ENCODE measurements at regions not wholly inside any gene's neighbourhood (a gene's known extent, or its start where the extent isn't known, plus 50 kb on each side); places are given as distances from the start of the nearest gene placed in this dataset.
A peak's percentile ranks its signal among the peaks of the same experiment; 100 is the strongest.
"Not testable (repeated sequence)": the region's sequence is repeated elsewhere in the genome, so short reads cannot be mapped to it uniquely, and the experiment has no call there.

DNA sequence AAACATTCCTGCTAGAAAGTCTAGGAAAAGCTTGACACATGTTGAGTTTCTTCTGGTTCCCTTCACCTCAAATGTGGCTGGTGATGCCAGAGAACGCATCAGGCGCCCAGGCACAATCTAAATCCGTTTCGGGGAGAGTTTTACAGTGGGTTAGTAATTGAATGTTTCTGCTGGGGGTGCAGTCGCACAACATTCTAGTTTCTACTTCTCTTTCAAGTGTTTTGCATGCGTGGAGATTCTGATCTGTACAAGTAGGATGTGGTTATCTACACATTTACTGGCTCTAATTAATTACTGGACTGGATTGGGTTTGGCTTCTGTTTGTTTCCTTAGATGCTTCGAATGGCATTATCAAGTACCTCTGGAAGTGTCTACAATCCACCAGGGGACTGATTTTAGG, 173.8 kb downstream of the TMEM26 start:
- no peak overlapping the region for H3K27ac ChIP-seq
- DNase-seq (ENCODE audit: low read depth, low spot score): no peak

DNA sequence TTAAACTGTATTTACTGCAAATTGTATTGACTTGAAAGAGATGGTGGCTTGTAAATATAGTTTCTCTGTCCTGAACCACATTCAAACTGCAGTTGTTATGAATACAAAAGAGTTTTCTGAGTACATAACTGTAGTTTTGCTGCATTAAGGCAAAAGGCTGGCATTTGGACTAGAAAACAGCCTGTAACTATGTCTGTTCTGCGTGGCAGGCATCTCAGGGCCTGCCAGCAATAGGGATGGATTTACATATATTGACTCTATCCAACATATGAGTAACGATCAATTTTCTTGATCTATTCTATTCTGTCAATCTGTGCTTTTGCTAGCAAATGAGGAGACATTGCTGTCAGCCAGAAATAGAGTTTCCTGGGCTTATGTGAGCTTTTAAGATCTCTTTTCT, 174.6 kb downstream of the TMEM26 start:
- H3K27ac ChIP-seq: no peak overlapping the region
- no peak for DNase-seq (ENCODE audit: low read depth, low spot score)

DNA sequence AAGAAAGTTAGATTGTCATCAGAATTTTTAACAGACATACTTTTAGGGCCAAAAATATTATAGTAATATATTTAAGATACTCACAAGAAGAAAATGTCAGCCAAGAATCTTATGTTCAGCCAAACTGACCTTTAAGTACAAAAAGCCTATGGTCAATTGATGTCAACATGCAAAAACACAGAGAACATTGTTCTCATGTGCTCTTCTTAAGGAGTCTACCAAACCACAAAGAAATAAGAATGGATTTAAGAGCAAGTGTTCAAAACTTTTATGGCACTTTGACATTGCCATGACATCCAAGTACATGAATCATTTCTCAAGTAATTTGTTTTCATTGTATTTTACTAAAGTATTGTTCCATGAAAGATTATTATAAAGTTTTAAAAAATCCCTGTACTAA, 180.4 kb downstream of the TMEM26 start:
- DNase-seq (ENCODE audit: low read depth, low spot score): no peak
- no peak overlapping the region for H3K27ac ChIP-seq

DNA sequence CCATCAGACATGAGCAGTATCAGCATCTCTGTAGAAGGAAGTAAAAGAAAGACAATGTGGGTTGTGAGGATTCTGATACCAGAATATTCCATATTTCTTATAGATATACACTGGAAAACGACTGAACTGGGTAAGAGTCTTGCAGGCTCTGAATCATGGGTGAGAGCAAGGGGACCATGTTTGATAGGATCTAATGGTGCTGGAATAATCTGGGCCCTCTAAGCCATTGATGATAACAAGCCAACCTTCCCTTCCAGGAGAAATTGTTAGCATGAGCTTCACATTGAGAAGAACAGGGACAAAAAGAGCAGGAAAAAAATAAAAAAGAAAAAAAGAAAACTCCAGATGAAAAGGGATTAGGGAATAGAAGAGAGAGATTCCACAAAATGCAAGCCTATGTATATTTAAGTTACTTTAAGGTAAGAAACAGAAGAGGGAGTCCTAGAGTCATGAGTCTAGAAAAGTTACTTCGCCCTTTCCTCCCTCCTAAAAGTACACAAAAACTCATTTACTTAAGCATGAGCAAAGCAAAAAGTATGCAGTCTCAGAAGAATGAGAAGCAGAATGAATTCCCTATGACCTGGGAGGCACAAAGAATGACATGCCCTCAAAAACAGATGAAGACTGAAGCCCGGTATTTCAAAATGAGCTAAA, 181.9 kb downstream of the TMEM26 start:
- no peak overlapping the region for H3K27ac ChIP-seq
- peak; percentile 41 for DNase-seq (ENCODE audit: low read depth, low spot score)

DNA sequence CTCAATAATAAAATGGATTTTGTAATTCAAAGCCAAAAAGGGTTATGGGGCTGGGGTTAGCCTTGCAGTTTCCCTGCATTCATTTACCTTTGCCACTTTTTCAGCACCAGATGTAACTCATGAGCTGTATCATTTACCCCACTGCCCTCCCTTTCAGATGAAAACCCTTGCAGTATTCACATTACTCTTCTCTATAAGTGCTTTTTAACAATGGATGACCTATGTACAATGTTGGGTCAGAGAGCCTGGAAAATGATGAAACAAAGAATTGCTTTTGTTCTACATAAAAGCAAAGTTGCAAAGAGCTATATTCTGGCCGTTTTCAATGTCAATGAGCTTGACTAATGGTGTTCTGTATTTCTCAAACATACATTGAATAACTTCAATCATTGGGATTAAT, 189.7 kb downstream of the TMEM26 start:
- DNase-seq (ENCODE audit: low read depth, low spot score): no peak
- no peak overlapping the region for H3K27ac ChIP-seq

DNA sequence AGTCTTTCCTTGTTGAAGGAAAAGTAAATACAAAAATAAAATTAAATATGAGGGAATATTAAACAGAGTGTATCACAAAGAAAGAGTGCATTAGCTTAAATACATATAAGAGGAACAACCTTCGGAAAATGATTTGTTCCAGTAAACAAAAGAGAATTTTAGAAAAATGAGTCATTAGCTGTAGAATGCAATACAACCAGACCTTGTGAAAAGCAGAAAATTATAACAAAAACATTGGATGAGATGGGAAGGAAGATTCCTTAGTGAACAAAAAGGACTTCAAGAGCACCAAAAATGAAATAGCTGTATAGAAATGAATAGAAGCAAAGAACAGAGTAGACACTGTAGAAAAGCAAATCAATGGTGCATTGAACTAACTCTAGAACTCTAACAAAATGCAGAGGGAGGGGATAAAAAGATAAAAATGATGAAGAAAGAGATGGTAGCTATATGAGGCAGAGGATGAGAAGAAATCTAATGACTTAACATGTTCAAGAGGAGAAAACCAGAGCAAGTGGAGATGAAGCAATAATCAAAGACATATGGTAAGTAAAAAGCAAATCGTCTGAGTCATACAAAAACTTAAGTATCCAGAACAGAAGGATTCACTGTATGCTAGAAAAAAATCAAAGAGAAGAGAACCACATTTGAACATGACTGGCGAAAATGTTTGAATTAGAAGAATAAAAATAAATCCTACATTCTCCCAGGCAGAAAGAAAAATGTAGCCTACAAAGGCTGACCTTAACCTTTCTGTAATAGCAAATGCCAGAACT, 190.5 kb downstream of the TMEM26 start:
- no peak overlapping the region for H3K27ac ChIP-seq
- DNase-seq (ENCODE audit: low read depth, low spot score): no peak

DNA sequence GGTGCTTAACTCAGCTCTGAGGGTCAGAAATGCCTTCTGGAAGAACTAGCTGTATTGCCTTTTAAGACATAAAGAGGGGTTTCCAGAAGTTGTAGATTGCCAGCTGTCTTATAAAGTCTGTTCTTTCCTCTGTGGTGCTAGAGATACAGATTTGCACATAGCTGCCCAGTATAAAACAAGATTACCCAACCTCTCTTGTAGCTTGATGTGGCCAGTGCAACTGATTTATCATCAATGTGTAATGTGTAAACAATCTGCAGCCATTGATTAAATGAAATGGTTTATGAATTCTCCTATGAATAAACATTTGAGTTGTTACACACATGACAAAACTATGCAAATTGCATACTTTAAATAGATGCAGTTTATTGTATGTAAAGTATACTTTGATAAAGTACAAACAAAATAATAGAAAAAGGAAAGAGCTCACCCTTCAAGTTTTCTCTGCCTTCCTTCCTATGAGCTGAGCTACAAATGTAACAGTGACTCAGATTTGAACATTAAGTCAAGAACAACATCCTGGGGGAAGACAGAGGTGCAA, 195.2 kb downstream of the TMEM26 start:
- no peak overlapping the region for H3K27ac ChIP-seq
- DNase-seq (ENCODE audit: low read depth, low spot score): no peak

DNA sequence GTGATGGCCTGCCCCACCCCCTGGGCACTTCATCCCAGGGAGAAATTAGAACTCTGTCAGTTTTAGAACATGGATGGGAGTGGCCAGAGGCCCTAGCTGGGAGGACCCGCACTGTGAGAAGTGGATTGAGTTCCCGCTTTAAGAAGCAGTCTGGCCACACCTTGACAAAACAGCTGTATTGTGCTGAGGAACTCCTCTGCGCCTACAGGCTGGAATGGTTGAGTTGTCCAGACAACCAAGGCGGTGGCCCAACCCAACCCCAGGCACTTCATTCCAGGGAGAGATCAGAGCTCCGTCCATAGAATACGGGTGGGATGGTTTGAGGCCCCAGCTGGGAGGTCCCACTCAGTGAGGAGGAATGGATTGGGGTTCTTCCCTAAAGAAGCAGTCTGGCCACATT, 196.0 kb downstream of the TMEM26 start:
- DNase-seq (ENCODE audit: low read depth, low spot score): no peak
- H3K27ac ChIP-seq: no peak overlapping the region

DNA sequence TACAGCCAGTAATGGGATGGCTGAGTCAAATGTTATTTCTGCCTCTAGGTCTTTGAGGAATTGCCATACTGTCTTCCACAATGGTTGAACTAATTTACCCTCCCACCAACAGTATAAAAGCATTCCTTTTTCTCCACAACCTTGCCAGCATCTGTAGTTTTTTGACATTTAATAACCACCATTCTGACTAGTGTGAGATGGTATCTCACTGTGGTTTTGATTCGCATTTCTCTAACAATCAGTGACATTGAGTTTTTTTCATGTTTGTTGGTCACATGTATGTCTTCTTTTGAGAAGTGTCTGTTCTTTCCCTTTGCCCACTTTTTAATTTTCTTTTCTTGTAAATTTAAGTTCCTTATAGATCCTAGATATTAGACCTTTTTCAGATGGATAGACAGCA, 200.9 kb downstream of the TMEM26 start:
- H3K27ac ChIP-seq; DNase-seq (ENCODE audit: low read depth, low spot score): not testable (repeated sequence)

DNA sequence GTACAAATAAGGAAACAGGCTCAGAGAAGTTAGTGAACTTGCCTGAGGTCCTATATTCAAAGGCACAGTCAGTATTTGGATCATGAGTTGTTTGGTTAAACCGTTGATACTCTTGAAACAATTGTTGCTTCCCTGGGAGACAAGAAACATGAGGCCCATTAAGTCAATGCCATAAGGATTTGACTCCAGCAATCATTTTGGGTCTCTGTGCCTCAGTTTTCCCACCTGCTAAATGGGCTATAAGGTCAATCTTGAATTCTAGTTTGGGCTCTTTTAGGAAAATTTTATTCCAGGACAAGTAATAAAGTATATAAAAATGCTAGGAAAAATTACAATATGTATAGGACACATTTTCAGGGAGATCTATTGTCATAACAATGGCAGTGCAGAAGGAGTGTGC, 202.1 kb downstream of the TMEM26 start:
- DNase-seq (ENCODE audit: low read depth, low spot score): no peak

DNA sequence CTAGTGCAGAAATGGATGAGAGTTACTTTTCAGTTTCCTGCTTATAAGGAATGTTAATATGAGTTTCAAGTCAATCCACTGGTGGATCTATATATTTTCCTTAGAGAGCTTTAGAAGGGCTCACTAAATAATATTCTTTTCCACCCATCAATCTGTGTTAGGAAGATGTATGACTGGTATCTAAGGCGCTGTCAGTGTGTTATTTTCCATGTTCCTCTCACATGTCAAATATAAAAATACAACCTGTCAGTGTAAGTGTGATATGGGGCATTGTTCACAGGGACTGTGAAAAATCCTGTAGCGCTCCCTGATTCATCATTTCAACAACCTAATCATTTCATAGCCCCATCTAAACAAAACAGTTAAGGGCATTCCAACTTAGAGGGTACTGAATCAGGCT, 203.1 kb downstream of the TMEM26 start:
- no peak overlapping the region for H3K27ac ChIP-seq

More for the DNA sequence above, 202.1 kb downstream of the TMEM26 start:
- no peak overlapping the region for H3K27ac ChIP-seq

DNA sequence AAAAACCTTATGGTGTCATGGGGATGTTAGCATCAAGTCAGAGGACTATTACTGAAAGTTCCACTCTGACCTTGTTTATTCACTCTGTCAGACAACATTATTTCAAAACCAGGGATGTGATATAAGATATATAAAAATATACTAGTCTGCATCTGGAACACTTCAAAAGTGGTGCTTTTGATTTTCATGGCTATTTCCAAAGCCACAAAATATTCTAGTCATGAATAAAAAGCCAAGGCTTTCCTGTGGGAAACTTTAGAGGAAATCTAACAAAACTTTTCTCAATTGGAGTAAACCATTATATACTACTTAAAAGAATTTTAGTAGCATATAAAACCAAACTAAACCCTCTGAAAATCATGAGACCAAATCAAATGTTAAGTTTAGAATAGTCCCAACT, 205.2 kb downstream of the TMEM26 start:
- DNase-seq (ENCODE audit: low read depth, low spot score): no peak
- no peak overlapping the region for H3K27ac ChIP-seq

More for the DNA sequence above, 203.1 kb downstream of the TMEM26 start:
- DNase-seq (ENCODE audit: low read depth, low spot score): no peak

DNA sequence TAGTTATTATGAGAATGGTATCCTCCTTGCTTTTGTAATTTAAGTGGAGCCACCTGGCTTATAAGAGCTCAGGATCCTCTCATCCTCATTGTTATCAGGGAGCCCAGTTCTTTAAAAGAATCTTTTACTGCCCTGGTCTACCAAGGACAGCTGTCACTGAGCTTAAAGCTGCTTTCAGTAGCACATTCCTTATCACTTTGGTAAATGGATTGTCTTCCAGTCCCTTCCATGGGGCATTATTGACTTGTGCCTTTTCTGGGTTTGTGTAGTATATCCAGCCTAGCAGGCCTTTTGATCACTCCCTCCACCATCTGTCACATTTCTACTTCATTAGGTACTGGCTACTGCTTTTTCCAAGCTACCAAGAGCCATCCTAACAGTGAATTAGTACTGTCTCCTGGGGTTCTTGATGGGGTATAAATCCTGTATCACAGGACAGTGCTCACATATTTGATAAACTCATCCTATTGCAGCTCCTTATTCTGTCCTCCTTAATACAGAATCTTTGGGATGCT, 208.9 kb downstream of the TMEM26 start:
- no peak overlapping the region for H3K27ac ChIP-seq
- DNase-seq (ENCODE audit: low read depth, low spot score): no peak

DNA sequence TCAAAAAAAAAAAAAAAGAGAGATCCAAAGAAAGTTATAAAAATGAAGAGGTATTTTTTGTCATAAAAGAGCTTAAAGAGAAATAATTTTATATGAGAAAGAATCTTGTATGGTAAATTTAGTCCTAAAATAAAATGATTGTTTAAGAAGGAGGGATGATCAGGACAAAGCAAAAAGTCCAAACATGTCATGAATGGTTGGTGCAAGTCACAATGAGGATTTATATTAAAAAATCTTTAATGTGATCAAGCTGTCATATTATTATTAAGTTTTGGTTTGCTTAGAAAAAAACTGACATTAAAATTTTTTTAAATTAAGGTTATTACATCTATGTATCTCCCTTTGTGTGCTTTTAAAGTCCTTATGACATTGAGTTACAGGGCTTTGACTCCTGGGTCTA, 220.4 kb downstream of the TMEM26 start:
- H3K27ac ChIP-seq: no peak overlapping the region
- DNase-seq (ENCODE audit: low read depth, low spot score): no peak

DNA sequence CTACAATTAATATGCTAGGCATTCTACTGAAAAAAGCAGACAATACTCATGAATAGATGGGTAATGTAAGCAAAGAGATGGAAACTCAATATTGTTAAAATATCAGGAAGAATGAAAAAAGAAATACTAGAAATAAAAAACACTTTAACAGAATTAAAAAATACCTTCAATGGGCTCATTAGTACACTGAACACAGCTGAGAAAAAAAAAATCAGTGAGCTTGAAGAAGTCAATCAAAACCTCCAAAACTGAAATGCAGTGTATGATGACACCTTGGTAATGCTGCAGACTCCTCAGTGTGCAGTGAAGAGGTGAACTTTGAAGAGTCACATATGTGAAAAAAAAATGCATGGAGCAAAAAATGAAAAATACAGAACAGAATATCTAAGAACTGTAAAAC, 227.2 kb downstream of the TMEM26 start:
- no peak for DNase-seq (ENCODE audit: low read depth, low spot score)
- no peak overlapping the region for H3K27ac ChIP-seq

DNA sequence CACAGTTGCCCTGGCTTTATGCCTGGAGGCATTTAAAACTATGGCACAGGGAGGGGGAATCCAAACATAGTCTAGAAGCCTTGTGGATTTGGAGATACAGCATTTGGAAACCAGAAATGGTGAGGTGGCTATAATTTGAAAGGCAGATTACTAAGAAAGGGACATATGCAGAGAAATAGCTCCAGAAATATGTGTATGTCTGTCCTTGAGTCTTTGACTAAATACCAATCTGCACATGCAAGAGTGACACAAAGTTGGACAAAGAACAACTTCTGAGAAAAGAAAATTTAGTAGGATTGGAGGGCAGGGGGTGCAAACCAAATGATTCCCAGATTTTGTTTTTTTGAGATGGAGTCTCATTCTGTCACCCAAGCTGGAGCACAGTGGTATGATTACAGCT, 229.6 kb downstream of the TMEM26 start:
- DNase-seq (ENCODE audit: low read depth, low spot score): no peak

DNA sequence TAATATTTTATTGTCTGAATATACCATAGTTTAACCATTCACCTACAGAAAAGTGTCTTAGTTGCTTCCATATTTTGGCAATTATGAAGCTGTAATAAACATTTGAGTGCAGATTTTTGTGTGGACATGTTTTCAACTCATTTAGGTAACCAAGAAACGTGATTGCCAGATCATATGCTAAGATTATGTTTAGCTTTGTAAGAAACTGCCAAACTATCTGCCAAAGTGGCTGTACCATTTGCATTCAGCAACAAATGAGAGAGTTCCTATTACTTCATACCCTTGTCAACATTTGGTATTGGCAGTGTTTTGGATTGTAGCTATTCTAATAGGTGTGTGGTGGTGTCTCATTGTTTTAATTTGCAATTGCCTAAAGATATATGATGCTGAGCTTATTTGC, 233.5 kb downstream of the TMEM26 start:
- H3K27ac ChIP-seq: no peak overlapping the region

More for the DNA sequence above, 229.6 kb downstream of the TMEM26 start:
- no peak overlapping the region for H3K27ac ChIP-seq

DNA sequence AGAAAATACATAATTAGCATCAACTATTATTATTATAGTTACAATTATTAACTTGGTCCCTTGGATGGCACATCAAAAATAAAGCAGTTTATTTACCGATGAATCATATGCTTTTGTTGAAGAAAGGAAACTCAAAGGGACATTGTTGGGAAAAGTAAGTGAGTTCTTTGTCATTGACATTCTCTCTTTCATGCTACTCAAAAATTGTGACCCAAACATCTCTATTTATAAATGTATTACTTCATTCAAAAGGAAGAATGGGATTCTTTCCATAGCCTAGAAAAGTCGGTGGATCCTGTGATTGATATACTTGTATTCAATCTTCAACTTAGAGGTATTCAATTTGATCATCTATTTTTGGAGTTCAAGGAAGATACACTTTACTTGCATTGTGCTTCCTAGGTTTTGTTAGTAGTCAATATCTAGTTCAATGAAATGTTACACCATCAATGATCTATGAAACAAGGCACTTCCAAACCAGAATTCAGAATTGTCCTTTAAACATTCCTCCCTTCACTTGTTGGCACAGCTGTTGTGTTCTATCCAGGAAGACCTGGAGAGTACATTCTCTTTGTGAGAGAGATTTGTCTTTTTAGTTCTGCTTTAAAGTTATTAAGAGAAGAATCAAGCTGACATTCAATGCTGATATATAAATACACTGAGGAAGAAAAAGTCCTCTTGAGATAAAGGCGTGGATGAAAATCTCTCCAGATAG, 235.2 kb downstream of the TMEM26 start:
- H3K27ac ChIP-seq: no peak overlapping the region
- DNase-seq (ENCODE audit: low read depth, low spot score): no peak

More for the DNA sequence above, 233.5 kb downstream of the TMEM26 start:
- no peak for DNase-seq (ENCODE audit: low read depth, low spot score)

DNA sequence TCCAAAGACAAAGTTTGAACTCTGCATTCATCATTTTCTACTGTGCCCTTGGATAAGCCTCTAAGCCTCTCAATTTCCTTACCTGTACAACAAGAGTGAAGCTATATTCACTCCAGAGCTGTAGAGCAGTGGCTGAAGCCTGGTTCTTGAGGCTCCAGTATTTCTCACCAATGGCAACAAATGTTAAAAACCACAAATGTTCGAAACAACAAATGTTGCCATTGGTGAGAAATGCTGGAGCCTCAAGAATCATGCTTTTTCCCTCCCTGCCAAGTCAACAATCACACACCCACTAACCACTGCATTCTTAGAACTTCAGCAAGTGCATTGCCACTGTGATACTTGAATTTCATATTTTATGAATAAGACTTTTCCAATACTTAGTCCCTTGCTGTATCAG, 237.9 kb downstream of the TMEM26 start:
- DNase-seq (ENCODE audit: low read depth, low spot score): no peak
- no peak overlapping the region for H3K27ac ChIP-seq

DNA sequence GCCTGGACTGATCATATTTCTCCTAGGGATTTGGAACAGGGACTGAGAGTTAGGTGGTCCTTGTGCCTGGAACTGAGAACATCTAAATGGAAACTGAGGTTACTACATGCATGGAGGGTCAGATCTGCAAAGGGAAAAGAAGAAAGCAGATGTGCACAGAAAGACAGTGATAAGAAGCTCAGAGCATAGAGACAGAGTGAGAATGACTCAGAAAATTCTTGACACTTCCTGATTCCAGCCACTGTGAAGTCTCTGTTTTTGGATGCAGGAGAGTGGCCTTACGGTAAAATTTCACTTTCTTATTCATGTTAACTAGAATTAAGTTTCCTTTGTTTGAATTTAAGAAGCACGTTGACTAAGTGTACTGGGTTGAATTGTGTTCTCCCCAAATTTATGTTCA, 241.7 kb downstream of the TMEM26 start:
- no peak for DNase-seq (ENCODE audit: low read depth, low spot score)
- H3K27ac ChIP-seq: no peak overlapping the region

DNA sequence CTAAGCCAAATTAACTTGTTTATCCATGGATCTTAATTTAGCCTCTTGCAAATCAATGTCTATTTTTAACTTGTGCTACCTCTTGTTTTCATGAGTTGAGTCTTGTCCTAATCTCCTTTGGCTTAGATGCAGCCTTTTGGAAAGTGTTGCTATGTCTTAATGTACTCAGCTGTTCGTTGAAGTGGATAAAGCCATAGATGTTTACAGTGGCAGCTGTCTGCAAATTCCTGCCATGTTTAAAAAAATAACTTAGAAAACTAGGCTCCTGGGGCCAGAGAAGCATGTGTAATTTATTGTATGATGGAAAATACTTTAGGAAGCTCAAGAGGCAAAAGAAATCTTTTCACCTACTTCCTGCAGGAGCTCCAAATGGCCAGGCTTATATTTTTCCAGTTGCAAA, 253.1 kb upstream of the RHOBTB1 start:
- H3K27ac ChIP-seq: no peak overlapping the region
- DNase-seq (ENCODE audit: low read depth, low spot score): no peak

All from epithelial cell of prostate (primary cell).